Breast epithelium (tissue), 4 donors: ENCODE measurements at regions not wholly inside any gene's neighbourhood (a gene's known extent, or its start where the extent isn't known, plus 50 kb on each side); places are given as distances from the start of the nearest gene placed in this dataset.

Experiments used
- DNase-seq, 2 donors: peaks; one replicate each; pipeline ENCODE4 v3.0.0-alpha.2; 2019; ENCODE audit warnings: low spot score in 2 of 2
- H3K27ac ChIP-seq, 2 donors: fragments of 200-600 bp; sonication (generic) in 1 of 2; one replicate each; pipeline ENCODE4 v1.5.1; 2016 to 2019; ENCODE audit warnings: mild to moderate bottlenecking in 1 of 2
- H3K27me3 ChIP-seq, 2 donors: fragments of 200-600 bp; sonication (generic) in 1 of 2; one replicate each; pipeline versions ENCODE4 v1.5.1 to v1.6.0; 2017 to 2019; ENCODE audit warnings: control low read depth in 1 of 2, mild to moderate bottlenecking in 1 of 2
- H3K36me3 ChIP-seq: fragments of 200-600 bp; one replicate; pipeline ENCODE4 v1.5.1; 2019
- H3K4me1 ChIP-seq, 2 donors: fragments of 200-600 bp; sonication (generic); one replicate each; pipeline ENCODE4 v1.5.1; 2016 to 2019; ENCODE audit warnings: control low read depth in 1 of 2
- H3K4me3 ChIP-seq, 3 donors: fragments of 200-600 bp; sonication (generic); 1 replicate in 2 of 3; 2 replicates in 1 of 3; pipeline ENCODE4 v1.5.1; 2016 to 2019; ENCODE audit warnings: mild to moderate bottlenecking in 3 of 3, moderate library complexity in 2 of 3
- H3K9me3 ChIP-seq, 2 donors: fragments of 200-600 bp; sonication (generic) in 1 of 2; one replicate each; pipeline ENCODE4 v1.5.1; 2016 to 2019; ENCODE audit warnings: control low read depth in 1 of 2
- CTCF ChIP-seq, 3 donors: fragments of 450-650 bp; IDR thresholded peaks; one replicate each; pipeline ENCODE4 v1.5.1; 2016 to 2017; ENCODE audit warnings: antibody characterized with exemption in 3 of 3, mild to moderate bottlenecking in 3 of 3, moderate library complexity in 3 of 3
- POLR2A ChIP-seq: fragments of 450-650 bp; IDR thresholded peaks from one replicate; pipeline ENCODE4 v1.6.1; 2016; ENCODE audit warnings: antibody characterized with exemption, mild to moderate bottlenecking, moderate library complexity
- POLR2AphosphoS5 ChIP-seq, 3 donors: sonication (generic); formaldehyde crosslinking; IDR thresholded peaks; one replicate each; pipeline ENCODE4 v1.6.1; 2017; ENCODE audit warnings: antibody characterized with exemption in 3 of 3
- intact Hi-C: fragments of 100-400 bp; cut with DNase I; formaldehyde crosslinking; loops from one replicate; pipeline ENCODE4 v1.15.1; 2023; ENCODE audit warnings: low total_unique reads

GRCh38 chr10:83553366-83553765 lies 585.9 kb upstream of the GHITM start:
- intact Hi-C loops = no loop called here
- Histone ChIP-seq H3K4me1 (no peaks in the 10 kb centered on the region), H3K9me3 (no peaks in the 10 kb centered on the region), H3K27me3 (no peaks in the 10 kb centered on the region), H3K4me3 (no peak overlapping the region), H3K36me3 (no peaks in the 10 kb centered on the region), H3K27ac (no peak overlapping the region)
- no peak for DNase-seq
- no peak for TF ChIP-seq POLR2AphosphoS5 (IDR thresholded peaks at IDR 0.05)
- TF ChIP-seq CTCF (IDR thresholded peaks at IDR 0.05) = no peak
- TF ChIP-seq POLR2A = no peak

- no peaks in the 10 kb centered on the region for H3K27me3 ChIP-seq
- no peak for DNase-seq
- H3K27ac ChIP-seq = no peak overlapping the region
- no peaks in the 10 kb centered on the region for H3K9me3 ChIP-seq
- H3K36me3 ChIP-seq = no peaks in the 10 kb centered on the region
- H3K4me3 ChIP-seq = no peak overlapping the region
- no peaks in the 10 kb centered on the region for H3K4me1 ChIP-seq
- intact Hi-C loops = no loop called here
- TF ChIP-seq POLR2A = no peak
- no peak for TF ChIP-seq POLR2AphosphoS5 (IDR thresholded peaks at IDR 0.05)
Measured at GRCh38 chr10:83555264-83555663, 584.0 kb upstream of the GHITM start.

- Histone ChIP-seq H3K27ac (no peak overlapping the region), H3K4me1 (no peaks in the 10 kb centered on the region), H3K27me3 (no peaks in the 10 kb centered on the region), H3K36me3 (no peaks in the 10 kb centered on the region), H3K9me3 (no peaks in the 10 kb centered on the region), H3K4me3 (no peak overlapping the region)
- intact Hi-C loops = no loop called here
- TF ChIP-seq POLR2AphosphoS5 (IDR thresholded peaks at IDR 0.05) (no peak), POLR2A (no peak), CTCF (IDR thresholded peaks at IDR 0.05) (no peak)
- no peak for DNase-seq
Measured at GRCh38 chr10:83562381-83562780, 576.9 kb upstream of the GHITM start.

- Histone ChIP-seq H3K36me3 (no peaks in the 10 kb centered on the region), H3K27me3 (no peaks in the 10 kb centered on the region), H3K4me3 (no peak overlapping the region), H3K4me1 (no peaks in the 10 kb centered on the region), H3K27ac (no peak overlapping the region), H3K9me3 (no peaks in the 10 kb centered on the region)
- no peak for DNase-seq
- no peak for TF ChIP-seq CTCF (IDR thresholded peaks at IDR 0.05)
- TF ChIP-seq POLR2A = no peak
- no peak for TF ChIP-seq POLR2AphosphoS5 (IDR thresholded peaks at IDR 0.05)
- intact Hi-C loops = no loop called here
Measured at GRCh38 chr10:83564889-83565588, 574.3 kb upstream of the GHITM start.

- intact Hi-C loops = no loop called here
- H3K9me3 ChIP-seq = no peaks in the 10 kb centered on the region
- H3K27me3 ChIP-seq = no peaks in the 10 kb centered on the region
- DNase-seq = no peak
- H3K4me3 ChIP-seq = no peak overlapping the region
- no peaks in the 10 kb centered on the region for H3K4me1 ChIP-seq
- no peak overlapping the region for H3K27ac ChIP-seq
- TF ChIP-seq POLR2AphosphoS5 (IDR thresholded peaks at IDR 0.05) = no peak
- no peak for TF ChIP-seq POLR2A
- TF ChIP-seq CTCF (IDR thresholded peaks at IDR 0.05) = no peak
- no peaks in the 10 kb centered on the region for H3K36me3 ChIP-seq
Measured at GRCh38 chr10:83572036-83572435, 567.3 kb upstream of the GHITM start.
